HTR-8/SVneo (cell line): ENCODE measurements at regions not wholly inside any gene's neighbourhood (a gene's known extent, or its start where the extent isn't known, plus 50 kb on each side); places are given as distances from the start of the nearest gene placed in this dataset.
"Not testable (repeated sequence)": the region's sequence is repeated elsewhere in the genome, so short reads cannot be mapped to it uniquely, and the experiment has no call there.

Experiments
- DNase-seq: peaks from one replicate; pipeline ENCODE4 v3.0.0; 2011; ENCODE audit warnings: low spot score, mixed read lengths; ENCODE audit not compliant: insufficient read length
- FAIRE-seq: peaks from 2 replicates; lab custom pipeline; 2011; peaks lifted over from hg19 to GRCh38; lab: Jason Lieb, UNC

- FAIRE-seq, result no peak
- no peak for DNase-seq
Measured at GRCh38 chr17:53640808-53641207, 181.9 kb upstream of the KIF2B start.

GRCh38 chr17:53635444-53635843, 187.3 kb upstream of the KIF2B start:
- FAIRE-seq (peak; percentile 62), DNase-seq (no peak)

DNA sequence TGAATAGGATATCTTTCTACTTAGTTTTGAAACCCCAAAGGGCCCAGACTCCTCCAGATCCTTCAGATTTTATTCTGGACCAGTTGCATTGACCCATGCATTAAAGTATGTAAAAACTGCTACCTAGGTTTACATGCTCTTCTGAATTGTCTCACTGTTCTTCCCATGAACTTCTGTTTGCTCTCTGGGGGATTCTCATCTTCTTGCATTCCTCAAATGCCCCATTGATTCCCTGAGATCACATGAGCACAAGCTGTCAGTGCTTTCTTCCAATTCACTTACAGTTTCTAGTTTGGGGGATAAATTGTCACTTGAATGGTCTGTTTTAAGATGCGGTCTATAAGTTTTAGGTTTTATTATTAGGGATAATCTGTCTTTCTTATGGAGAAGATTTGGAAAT, 188.9 kb upstream of the KIF2B start:
- DNase-seq (no peak), FAIRE-seq (no peak)

DNA sequence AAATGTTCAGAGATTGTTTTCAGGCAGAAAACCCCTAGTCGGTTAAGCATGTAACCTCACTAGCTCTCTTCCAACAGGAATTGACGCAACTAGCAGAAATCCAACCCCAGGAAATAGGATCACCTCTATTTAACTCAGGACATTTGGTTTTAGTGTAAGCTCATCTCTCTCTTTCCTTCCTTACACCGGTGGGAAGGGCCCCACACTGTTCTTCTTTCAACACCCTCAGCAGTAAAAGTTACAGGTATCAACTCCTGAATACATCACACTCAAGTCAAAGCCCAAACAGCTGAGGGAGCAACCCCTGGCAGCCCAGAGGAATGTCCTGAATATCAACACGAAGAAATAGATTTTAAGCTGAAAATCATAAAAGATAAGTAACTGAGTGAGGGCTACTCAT, 191.2 kb upstream of the KIF2B start:
- FAIRE-seq (peak; percentile 28), DNase-seq (no peak)

DNA sequence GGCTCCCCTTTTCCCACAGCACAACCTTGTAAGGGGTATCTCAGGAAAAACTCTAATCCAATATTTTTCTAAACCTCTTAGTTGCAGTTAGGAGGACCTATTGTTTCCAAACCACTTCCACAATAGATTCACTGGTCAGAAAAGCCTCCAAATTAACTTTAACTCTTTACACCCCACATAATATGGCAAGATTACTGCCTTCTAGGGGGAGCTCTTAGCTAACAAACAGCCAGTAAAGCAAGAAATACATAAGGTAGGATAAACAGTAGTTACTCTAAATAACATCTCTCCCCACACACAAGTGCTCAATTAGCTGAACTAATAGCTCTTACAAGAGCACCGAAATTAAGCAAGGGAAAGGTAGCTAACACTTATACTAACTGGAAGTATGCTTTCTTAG, 192.1 kb upstream of the KIF2B start:
- no peak for FAIRE-seq
- no peak for DNase-seq

- FAIRE-seq (peak; percentile 13), DNase-seq (no peak)
Measured at GRCh38 chr17:53630115-53630514, 192.6 kb upstream of the KIF2B start.

DNA sequence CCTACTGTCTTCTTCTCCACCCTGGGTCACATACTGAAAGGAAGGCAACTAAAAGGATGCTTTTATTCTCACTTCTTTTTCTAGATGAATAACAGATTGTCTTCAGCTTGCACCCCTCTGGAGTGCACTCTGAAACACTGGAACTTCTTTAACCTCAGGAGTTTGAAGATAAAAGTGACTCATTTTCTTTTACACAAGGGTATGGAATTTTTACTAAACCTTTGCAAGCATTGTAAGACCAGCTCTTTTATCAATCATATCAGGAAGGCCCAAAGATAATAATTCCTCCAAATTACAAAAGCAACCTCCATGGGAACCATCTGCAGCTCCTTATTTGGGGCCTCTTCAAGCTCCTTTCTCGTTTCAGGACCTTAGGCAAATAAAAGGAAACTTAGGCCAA, 193.5 kb upstream of the KIF2B start:
- DNase-seq (no peak), FAIRE-seq (no peak)

- FAIRE-seq (peak; percentile 40), DNase-seq (no peak)
Measured at GRCh38 chr17:53628011-53628410, 194.7 kb upstream of the KIF2B start.

GRCh38 chr17:53627511-53627910, 195.2 kb upstream of the KIF2B start:
- FAIRE-seq, result no peak
- DNase-seq, result peak; percentile 35

DNA sequence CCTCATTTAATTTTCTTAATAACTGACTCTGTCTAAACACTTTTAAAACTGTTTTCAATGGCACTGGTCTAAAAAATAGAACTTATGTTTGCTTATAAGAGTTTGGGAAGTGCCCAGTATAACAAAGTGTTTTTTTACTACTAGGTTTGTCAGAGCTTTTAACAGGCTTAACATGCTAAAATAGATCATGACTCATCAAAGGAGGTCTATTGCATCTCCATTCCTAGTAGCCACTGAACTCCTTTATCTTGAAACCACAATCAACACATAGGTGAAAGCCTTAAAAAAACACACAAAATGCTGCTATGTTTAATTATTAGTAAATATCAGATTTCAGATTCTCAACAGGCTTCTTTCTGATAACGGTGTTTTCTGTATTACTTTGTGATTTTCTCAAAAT, 196.4 kb upstream of the KIF2B start:
- FAIRE-seq (peak; percentile 79), DNase-seq (peak; percentile 19)

GRCh38 chr17:53619025-53619424, 203.7 kb upstream of the KIF2B start:
- DNase-seq, result no peak
- peak; percentile 33 for FAIRE-seq

- not testable (repeated sequence) for DNase-seq, FAIRE-seq
Measured at GRCh38 chr17:53608208-53608607, 214.5 kb upstream of the KIF2B start.

GRCh38 chr17:53607475-53607874, 215.3 kb upstream of the KIF2B start:
- DNase-seq, result no peak
- FAIRE-seq, result peak; percentile 13

DNA sequence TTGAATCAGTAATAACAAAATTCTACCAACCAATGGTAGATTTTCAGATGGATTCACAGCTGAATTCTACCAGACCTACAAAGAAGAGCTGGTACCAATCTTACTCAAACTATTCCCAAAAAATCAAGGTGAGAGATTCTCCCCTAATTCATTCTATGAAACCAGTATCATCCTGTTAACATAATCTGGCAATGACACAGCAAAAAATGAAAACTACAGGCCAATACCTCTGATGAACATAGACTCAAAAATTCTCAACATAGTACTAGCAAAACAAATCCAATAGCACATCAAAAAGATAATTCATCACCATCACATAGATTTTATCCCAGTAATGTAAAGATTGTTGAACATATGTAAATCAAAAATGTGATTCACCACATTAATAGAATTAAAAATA, 234.4 kb upstream of the KIF2B start:
- peak; percentile 9 for FAIRE-seq
- DNase-seq, result no peak

- no peak for FAIRE-seq
- DNase-seq, result no peak
Measured at GRCh38 chr17:53574038-53574437, 248.7 kb upstream of the KIF2B start.

DNA sequence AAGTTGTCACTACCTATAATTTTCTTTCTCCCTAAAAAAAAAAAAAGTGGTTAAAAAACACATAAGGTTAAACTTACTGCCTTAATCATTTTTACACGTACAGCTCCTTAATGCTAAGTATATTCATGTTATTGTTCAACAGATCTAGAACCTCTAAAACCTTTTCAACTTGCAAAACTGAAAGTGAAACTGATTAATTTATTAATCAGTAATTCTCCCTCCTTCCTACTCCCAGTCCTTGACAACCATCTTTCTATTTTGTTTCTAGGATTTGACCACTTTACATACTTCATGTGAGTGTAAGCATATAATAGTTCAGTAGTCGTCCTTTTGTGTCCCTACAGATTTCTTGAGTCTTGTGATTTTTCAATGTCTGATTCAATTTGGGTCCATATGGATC, 251.4 kb upstream of the KIF2B start:
- peak; percentile 9 for DNase-seq
- no peak for FAIRE-seq

DNA sequence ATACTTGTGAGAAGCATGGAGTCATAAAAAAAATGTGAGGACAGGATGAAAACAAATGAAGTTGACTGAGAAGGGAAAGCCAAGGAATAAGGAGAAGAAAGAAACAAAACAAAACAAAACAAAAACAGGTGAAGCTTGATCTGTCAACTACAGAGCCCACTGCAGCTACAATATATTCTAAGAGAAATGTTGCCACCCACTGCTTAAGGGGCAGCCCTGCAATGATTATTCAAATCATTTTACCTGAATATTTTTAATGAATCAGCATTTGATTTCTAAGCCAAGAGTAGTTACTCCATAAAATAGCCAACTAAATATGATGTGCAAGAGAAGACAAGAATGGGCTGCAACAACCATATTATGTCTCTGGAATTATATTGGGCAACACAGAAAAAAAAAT, 252.0 kb upstream of the KIF2B start:
- DNase-seq (peak; percentile 13), FAIRE-seq (no peak)

DNA sequence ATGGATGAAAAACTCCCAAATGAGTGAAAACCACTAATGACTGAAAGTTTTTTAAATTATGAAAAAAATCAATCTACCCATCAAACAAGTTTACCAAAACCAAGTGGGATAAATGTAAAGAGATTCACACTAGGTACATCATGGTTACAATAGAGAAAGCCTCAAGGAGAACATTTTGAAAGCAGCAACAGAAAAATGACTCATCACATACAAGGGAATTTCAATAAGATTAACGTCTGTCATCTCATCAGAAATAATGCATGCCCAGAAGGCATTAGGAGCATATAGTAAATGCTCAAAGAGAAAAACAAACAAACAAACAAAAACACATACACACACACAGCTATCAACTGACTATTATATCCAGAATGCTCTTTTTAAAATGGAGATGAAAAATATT, 261.8 kb upstream of the KIF2B start:
- FAIRE-seq, result no peak
- no peak for DNase-seq

DNA sequence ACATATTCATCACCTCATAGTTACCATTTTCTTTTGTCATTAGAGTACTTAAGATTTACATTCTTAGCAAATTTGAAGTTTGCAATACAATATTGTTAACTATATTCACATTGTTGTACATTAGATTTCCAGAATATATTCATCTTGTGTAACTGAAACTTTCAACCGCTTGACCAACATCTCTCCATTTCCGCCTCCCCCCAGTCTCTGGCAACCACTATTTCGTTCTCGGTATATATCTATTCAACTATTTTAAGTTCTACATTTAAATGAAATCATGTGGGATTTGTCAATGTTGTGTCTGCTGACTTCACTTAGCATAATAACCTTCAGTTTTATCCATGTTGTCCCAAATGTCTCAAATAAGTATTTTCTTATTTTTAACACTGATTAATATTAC, 274.5 kb upstream of the KIF2B start:
- DNase-seq, result no peak
- no peak for FAIRE-seq

GRCh38 chr17:53543472-53543871, 279.3 kb upstream of the KIF2B start:
- FAIRE-seq, result no peak
- DNase-seq, result no peak

DNA sequence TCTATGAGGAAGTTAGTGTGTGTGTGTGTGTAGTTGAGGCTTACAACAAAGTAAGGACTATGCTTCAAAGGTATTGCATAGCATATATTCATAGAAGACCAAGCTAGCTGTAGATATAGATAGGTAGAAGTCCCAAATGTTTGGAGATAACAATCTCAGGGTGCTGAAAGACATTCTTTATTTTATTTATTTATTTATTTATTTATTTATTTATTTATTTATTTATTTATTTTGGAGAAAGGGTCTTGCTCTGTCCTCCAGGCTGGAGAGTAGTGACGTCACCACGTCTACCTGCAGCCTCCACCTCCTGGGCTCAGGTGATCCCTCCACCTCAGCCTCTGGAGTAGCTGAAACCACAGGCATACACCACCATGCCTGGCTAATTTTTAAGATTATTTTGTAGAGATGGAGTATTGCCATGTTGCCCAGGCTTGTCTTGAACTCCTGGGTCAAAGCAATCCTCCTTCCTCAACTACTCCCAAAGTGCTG, 284.6 kb upstream of the KIF2B start:
- DNase-seq, result no peak
- FAIRE-seq, result no peak

DNA sequence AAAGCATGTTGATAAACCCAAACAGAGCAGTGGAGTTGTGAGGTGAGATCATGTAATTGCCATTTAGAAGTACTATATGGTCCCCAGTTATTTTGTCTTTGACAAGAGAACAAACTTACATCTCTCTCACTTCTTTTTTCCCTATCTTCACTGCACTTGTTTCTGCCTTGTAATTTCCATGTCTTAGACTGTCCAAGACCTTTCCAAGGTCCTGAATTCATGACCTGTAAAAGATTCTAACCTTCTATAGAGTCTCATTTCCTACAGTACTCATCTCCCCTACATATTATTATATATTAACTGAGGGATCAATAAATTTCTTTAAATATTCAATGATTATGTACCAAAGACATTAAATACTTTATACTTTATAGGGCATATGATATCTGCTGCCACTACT, 295.3 kb upstream of the KIF2B start:
- no peak for DNase-seq
- no peak for FAIRE-seq

- no peak for FAIRE-seq
- DNase-seq, result no peak
Measured at GRCh38 chr17:53525590-53525989, 297.1 kb upstream of the KIF2B start.
